ENCODE measurements at regions not wholly inside any gene's neighbourhood (a gene's known extent, or its start where the extent isn't known, plus 50 kb on each side); places are given as distances from the start of the nearest gene placed in this dataset.
"Not testable (repeated sequence)": the region's sequence is repeated elsewhere in the genome, so short reads cannot be mapped to it uniquely, and the experiment has no call there.

- H3K27ac ChIP-seq (ENCODE audit: low read depth, low read length, poor library complexity, severe bottlenecking) = no peak overlapping the region
- no peak overlapping the region for H2AFZ ChIP-seq (ENCODE audit: low read length)
- no peak overlapping the region for H3K4me2 ChIP-seq (ENCODE audit: low read length)
- H3K27me3 ChIP-seq (ENCODE audit: insufficient read depth, low read length) = no peaks in the 10 kb centered on the region
- no peak overlapping the region for H3K9ac ChIP-seq (ENCODE audit: low read length)
- H3K4me1 ChIP-seq (ENCODE audit: insufficient read depth, low read length, severe bottlenecking) = no peaks in the 10 kb centered on the region
- H3K79me2 ChIP-seq (ENCODE audit: insufficient read depth, low read length) = no peaks in the 10 kb centered on the region
- H4K20me1 ChIP-seq (ENCODE audit: insufficient read depth, low read length) = no peaks in the 10 kb centered on the region
- no peaks in the 10 kb centered on the region for H3K9me2 ChIP-seq (ENCODE audit: low read depth, low read length)
- no peaks in the 10 kb centered on the region for H3K36me3 ChIP-seq (ENCODE audit: insufficient read depth, low read length)
- H3K4me3 ChIP-seq (ENCODE audit: low read depth, low read length, poor library complexity, severe bottlenecking) = no peak overlapping the region
- no peaks in the 10 kb centered on the region for H3K9me3 ChIP-seq (ENCODE audit: low read length)
- no peaks in the 10 kb centered on the region for H3F3A ChIP-seq (ENCODE audit: insufficient read depth, low read length)
- TF ChIP-seq EZH2 (IDR thresholded peaks at IDR 0.05; ENCODE audit: borderline replicate concordance, low read length) (no peak), CTCF (IDR thresholded peaks at IDR 0.05; ENCODE audit: low read length) (no peak; the same call in 1 of the 2 replicates)
These were observed 198.3 kb downstream of the RPS24 start for GRCh38 chr10:78231939-78232338.

GRCh38 chr10:78236416-78237015 lies 202.9 kb downstream of the RPS24 start:
- Histone ChIP-seq H3K27me3 (ENCODE audit: insufficient read depth, low read length) (no peaks in the 10 kb centered on the region), H2AFZ (ENCODE audit: low read length) (no peak overlapping the region), H4K20me1 (ENCODE audit: insufficient read depth, low read length) (no peaks in the 10 kb centered on the region), H3K4me2 (ENCODE audit: low read length) (no peak overlapping the region), H3K9me2 (ENCODE audit: low read depth, low read length) (no peaks in the 10 kb centered on the region), H3K4me3 (ENCODE audit: low read depth, low read length, poor library complexity, severe bottlenecking) (no peak overlapping the region), H3K9me3 (ENCODE audit: low read length) (no peaks in the 10 kb centered on the region), H3K79me2 (ENCODE audit: insufficient read depth, low read length) (no peaks in the 10 kb centered on the region), H3F3A (ENCODE audit: insufficient read depth, low read length) (no peaks in the 10 kb centered on the region), H3K27ac (ENCODE audit: low read depth, low read length, poor library complexity, severe bottlenecking) (no peak overlapping the region), H3K4me1 (ENCODE audit: insufficient read depth, low read length, severe bottlenecking) (no peaks in the 10 kb centered on the region), H3K36me3 (ENCODE audit: insufficient read depth, low read length) (no peaks in the 10 kb centered on the region), H3K9ac (ENCODE audit: low read length) (no peak overlapping the region)
- no peak for TF ChIP-seq CTCF (IDR thresholded peaks at IDR 0.05; ENCODE audit: low read length)
- no peak for TF ChIP-seq EZH2 (IDR thresholded peaks at IDR 0.05; ENCODE audit: borderline replicate concordance, low read length)

GRCh38 chr10:78237951-78238350 lies 204.3 kb downstream of the RPS24 start:
- not testable (repeated sequence) for H3K79me2 ChIP-seq (ENCODE audit: insufficient read depth, low read length); H3K27me3 ChIP-seq (ENCODE audit: insufficient read depth, low read length); H3K9me2 ChIP-seq (ENCODE audit: low read depth, low read length); H3K36me3 ChIP-seq (ENCODE audit: insufficient read depth, low read length); H3K9me3 ChIP-seq (ENCODE audit: low read length); H3F3A ChIP-seq (ENCODE audit: insufficient read depth, low read length); H3K9ac ChIP-seq (ENCODE audit: low read length); H3K27ac ChIP-seq (ENCODE audit: low read depth, low read length, poor library complexity, severe bottlenecking); H3K4me1 ChIP-seq (ENCODE audit: insufficient read depth, low read length, severe bottlenecking); H3K4me3 ChIP-seq (ENCODE audit: low read depth, low read length, poor library complexity, severe bottlenecking); H2AFZ ChIP-seq (ENCODE audit: low read length); H4K20me1 ChIP-seq (ENCODE audit: insufficient read depth, low read length); H3K4me2 ChIP-seq (ENCODE audit: low read length)

- no peaks in the 10 kb centered on the region for H3K79me2 ChIP-seq (ENCODE audit: insufficient read depth, low read length)
- no peak overlapping the region for H3K4me2 ChIP-seq (ENCODE audit: low read length)
- no peaks in the 10 kb centered on the region for H3K9me3 ChIP-seq (ENCODE audit: low read length)
- H3K27me3 ChIP-seq (ENCODE audit: insufficient read depth, low read length) = no peaks in the 10 kb centered on the region; the same call in 1 of the 2 replicates
- H2AFZ ChIP-seq (ENCODE audit: low read length) = no peak overlapping the region
- H3F3A ChIP-seq (ENCODE audit: insufficient read depth, low read length) = no peaks in the 10 kb centered on the region
- H3K36me3 ChIP-seq (ENCODE audit: insufficient read depth, low read length) = no peaks in the 10 kb centered on the region
- no peaks in the 10 kb centered on the region for H3K4me1 ChIP-seq (ENCODE audit: insufficient read depth, low read length, severe bottlenecking)
- no peak overlapping the region for H3K9ac ChIP-seq (ENCODE audit: low read length)
- no peak overlapping the region for H3K27ac ChIP-seq (ENCODE audit: low read depth, low read length, poor library complexity, severe bottlenecking)
- no peak for TF ChIP-seq CTCF (IDR thresholded peaks at IDR 0.05; ENCODE audit: low read length)
- H3K4me3 ChIP-seq (ENCODE audit: low read depth, low read length, poor library complexity, severe bottlenecking) = no peak overlapping the region
- no peaks in the 10 kb centered on the region for H3K9me2 ChIP-seq (ENCODE audit: low read depth, low read length)
- H4K20me1 ChIP-seq (ENCODE audit: insufficient read depth, low read length) = no peaks in the 10 kb centered on the region
These were observed 213.6 kb downstream of the RPS24 start for GRCh38 chr10:78247266-78247665.
